ENCODE measurements at regions not wholly inside any gene's neighbourhood (a gene's known extent, or its start where the extent isn't known, plus 50 kb on each side); places are given as distances from the start of the nearest gene placed in this dataset.

- peak in 1 of 3 donors; percentile 89 for DNase-seq
Measured at GRCh38 chr9:116075191-116075590, 78.4 kb upstream of the PAPPA start.

- DNase-seq, result no peak
Measured at GRCh38 chr9:116078640-116079039, 75.0 kb upstream of the PAPPA start.

GRCh38 chr9:116080561-116080960, 73.0 kb upstream of the PAPPA start:
- DNase-seq, result no peak

GRCh38 chr9:116081435-116082115, 72.0 kb upstream of the PAPPA start:
- peak in 2 of 3 donors; percentile 36 to 71 for DNase-seq

GRCh38 chr9:116083837-116084236, 69.8 kb upstream of the PAPPA start:
- no peak for DNase-seq

- no peak for DNase-seq
Measured at GRCh38 chr9:116084497-116084896, 69.1 kb upstream of the PAPPA start.

- DNase-seq, result no peak
Measured at GRCh38 chr9:116087246-116087645, 66.3 kb upstream of the PAPPA start.

- DNase-seq, result peak in 1 of 3 donors; percentile 49
Measured at GRCh38 chr9:116087751-116088194, 65.8 kb upstream of the PAPPA start.

- DNase-seq, result no peak
Measured at GRCh38 chr9:116088396-116088795, 65.2 kb upstream of the PAPPA start.

- DNase-seq, result no peak
Measured at GRCh38 chr9:116090030-116090770, 63.4 kb upstream of the PAPPA start.

GRCh38 chr9:116094846-116095245, 58.7 kb upstream of the PAPPA start:
- no peak for DNase-seq

- no peak for DNase-seq
Measured at GRCh38 chr9:116095403-116095802, 58.2 kb upstream of the PAPPA start.

GRCh38 chr9:116096046-116096445, 57.5 kb upstream of the PAPPA start:
- no peak for DNase-seq

- no peak for DNase-seq
Measured at GRCh38 chr9:116096853-116097252, 56.7 kb upstream of the PAPPA start.

GRCh38 chr9:116098476-116098875, 55.1 kb upstream of the PAPPA start:
- DNase-seq, result no peak

GRCh38 chr9:116099821-116100220, 53.8 kb upstream of the PAPPA start:
- DNase-seq, result no peak

GRCh38 chr9:116100711-116101121, 52.9 kb upstream of the PAPPA start:
- no peak for DNase-seq

- no peak for DNase-seq
Measured at GRCh38 chr9:116101516-116101915, 52.1 kb upstream of the PAPPA start.

- no peak for DNase-seq
Measured at GRCh38 chr9:116102596-116102995, 51.0 kb upstream of the PAPPA start.

Measured in muscle of back (tissue), 3 donors.